ENCODE measurements at regions not wholly inside any gene's neighbourhood (a gene's known extent, or its start where the extent isn't known, plus 50 kb on each side); places are given as distances from the start of the nearest gene placed in this dataset.

DNA sequence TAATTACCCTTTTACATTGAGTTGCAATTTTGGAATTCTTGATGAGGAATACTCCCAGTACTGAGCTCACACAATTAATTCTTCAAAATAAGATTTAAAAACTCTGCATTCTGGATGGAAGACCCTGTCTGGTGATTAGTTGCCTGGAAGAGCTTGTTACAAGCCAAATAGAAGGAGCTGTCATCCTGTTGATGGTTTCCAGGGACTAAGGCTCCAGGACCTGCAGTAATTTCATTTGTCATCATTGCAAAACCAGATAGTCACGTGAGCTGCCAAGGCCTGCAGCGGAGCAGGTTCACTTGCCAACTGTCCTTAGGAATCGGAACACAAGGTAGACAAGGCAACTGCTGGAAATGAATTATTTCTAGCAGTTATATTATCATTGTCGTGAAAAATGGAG is 597.7 kb downstream of the CCDC171 start:
- no peak for TF ChIP-seq POLR2A (IDR thresholded peaks at IDR 0.05)
- TF ChIP-seq CTCF (IDR thresholded peaks at IDR 0.05): no peak
